Tibial nerve (tissue), 3 donors: ENCODE measurements at regions not wholly inside any gene's neighbourhood (a gene's known extent, or its start where the extent isn't known, plus 50 kb on each side); places are given as distances from the start of the nearest gene placed in this dataset.

ENCODE experiments used
- CTCF ChIP-seq, 5 experiments: fragments of 200-600 bp in 3 of 5; fragments of 450-650 bp in 2 of 5; sonication (generic) in 3 of 5; IDR thresholded peaks; one replicate each; pipeline ENCODE4 v1.5.1; 2016 to 2019; ENCODE audit warnings: antibody characterized with exemption in 5 of 5, mild to moderate bottlenecking in 3 of 5, moderate library complexity in 2 of 5
- POLR2A ChIP-seq, 2 donors: fragments of 450-650 bp; IDR thresholded peaks; one replicate each; pipeline ENCODE4 v1.6.1; 2017; ENCODE audit warnings: antibody characterized with exemption in 2 of 2, mild to moderate bottlenecking in 2 of 2, moderate library complexity in 2 of 2

GRCh38 chr5:157947156-157947555, 88.2 kb upstream of the CLINT1 start:
- TF ChIP-seq POLR2A (IDR thresholded peaks at IDR 0.05) (no peak), CTCF (IDR thresholded peaks at IDR 0.05) (no peak)
